Caco-2 (cell line): ENCODE measurements at regions not wholly inside any gene's neighbourhood (a gene's known extent, or its start where the extent isn't known, plus 50 kb on each side); places are given as distances from the start of the nearest gene placed in this dataset.

Experiments
- BruUV-seq: library from RNA; stranded (reverse); fragments of 400-500 nt; replicated peaks from 2 replicates; lab custom pipeline; 2021; lab: Mats Ljungman, UMichigan
- CTCF ChIA-PET: fragments of 300-600 bp; sonication (Branson Sonifier 250); formaldehyde crosslinking; loops from one replicate; lab custom pipeline; 2022; ENCODE audit warnings: antibody characterized with exemption; lab: Charles Lee
- POLR2A ChIA-PET: fragments of 300-600 bp; sonication (Branson Sonifier 250); formaldehyde crosslinking; loops from one replicate; lab custom pipeline; 2022; ENCODE audit warnings: antibody characterized with exemption; lab: Charles Lee
- DNase-seq, 2 experiments: peaks; one replicate each; pipeline versions ENCODE4 v3.0.0 to v3.0.0-alpha.2; 2020 to 2022
- H3K27me3 ChIP-seq: replicated peaks from 2 replicates; pipeline ENCODE4 v1.6.0; 2011; ENCODE audit warnings: low read length; ENCODE audit not compliant: control insufficient read depth, insufficient read depth
- H3K36me3 ChIP-seq: 2 replicates; pipeline ENCODE4 v1.5.1; 2011; ENCODE audit warnings: low read length; ENCODE audit not compliant: control insufficient read depth, insufficient read depth
- H3K4me1 ChIP-seq: fragments of 250-450 bp; sonication (Bioruptor Pico); 2 replicates; pipeline ENCODE4 v1.5.1; 2020; ENCODE audit warnings: mild to moderate bottlenecking
- H3K4me3 ChIP-seq: 2 replicates; pipeline ENCODE4 v1.5.1; 2011; ENCODE audit warnings: low read depth, mild to moderate bottlenecking, control low read depth, low read length
- H3K9me3 ChIP-seq: fragments of 250-450 bp; sonication (Bioruptor Pico); 2 replicates; pipeline ENCODE4 v1.5.1; 2020; ENCODE audit warnings: mild to moderate bottlenecking, moderate library complexity
- H3K27ac Mint-ChIP-seq: one replicate; pipeline ENCODE4 v1.8.0; 2022; ENCODE audit warnings: mixed read lengths; ENCODE audit not compliant: unreplicated experiment
- H3K27me3 Mint-ChIP-seq: one replicate; pipeline ENCODE4 v1.8.0; 2022; ENCODE audit warnings: mixed read lengths; ENCODE audit not compliant: insufficient read depth, unreplicated experiment
- H3K36me3 Mint-ChIP-seq: one replicate; pipeline ENCODE4 v1.8.0; 2022; ENCODE audit warnings: mild to moderate bottlenecking, mixed read lengths; ENCODE audit not compliant: insufficient read depth, unreplicated experiment
- H3K4me1 Mint-ChIP-seq: one replicate; pipeline ENCODE4 v1.8.0; 2022; ENCODE audit warnings: low read depth, mixed read lengths; ENCODE audit not compliant: unreplicated experiment
- H3K4me3 Mint-ChIP-seq: one replicate; pipeline ENCODE4 v1.8.0; 2022; ENCODE audit warnings: mild to moderate bottlenecking, moderate library complexity, mixed read lengths; ENCODE audit not compliant: unreplicated experiment
- H3K9me3 Mint-ChIP-seq: one replicate; pipeline ENCODE4 v1.8.0; 2022; ENCODE audit warnings: mixed read lengths; ENCODE audit not compliant: unreplicated experiment
- CTCF ChIP-seq, 2 experiments: fragments of 200-600 bp in 1 of 2; IDR thresholded peaks; 1 replicate in 1 of 2; 2 replicates in 1 of 2; pipeline versions ENCODE4 v1.5.1 to v1.8.0; 2011 to 2022; ENCODE audit warnings: antibody characterized with exemption in 1 of 2, control low read depth in 1 of 2, inconsistent platforms in 1 of 2, low read depth in 1 of 2, low read length in 1 of 2, mild to moderate bottlenecking in 1 of 2, moderate library complexity in 1 of 2; ENCODE audit not compliant: insufficient read depth in 1 of 2, severe bottlenecking in 1 of 2, unreplicated experiment in 1 of 2
- intact Hi-C: fragments of 100-400 bp; cut with micrococcal nuclease; formaldehyde crosslinking; loops from one replicate; pipeline ENCODE4 v1.10.0; 2022; ENCODE audit not compliant: unreplicated experiment

DNA sequence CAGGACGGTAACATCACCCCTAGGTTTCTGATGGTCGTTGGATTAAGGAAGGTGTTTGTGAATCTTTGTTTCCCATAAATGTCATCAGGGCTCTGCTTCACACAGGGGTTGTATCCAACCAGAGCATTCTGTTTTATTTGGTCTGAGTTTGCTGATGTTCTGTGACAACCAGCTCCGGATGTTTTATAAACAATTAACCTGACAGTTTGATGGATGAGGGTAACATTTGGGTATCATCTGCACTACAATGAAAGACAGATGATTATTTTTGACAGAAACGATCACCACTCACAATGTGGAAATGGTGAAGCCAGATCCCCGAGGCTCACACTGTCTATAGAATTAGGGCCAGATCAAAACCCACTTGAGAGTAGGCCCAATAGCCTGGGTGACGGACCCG, 107.1 kb downstream of the CDC42EP3 start:
- Mint-ChIP-seq H3K27ac (no peak overlapping the region), H3K9me3 (no peaks in the 10 kb centered on the region), H3K4me3 (no peak overlapping the region), H3K4me1 (peaks cover 16% of the 10 kb centered on the region), H3K36me3 (no peaks in the 10 kb centered on the region), H3K27me3 (no peaks in the 10 kb centered on the region)
- Histone ChIP-seq H3K27me3 (no peaks in the 10 kb centered on the region), H3K36me3 (no peaks in the 10 kb centered on the region), H3K9me3 (peaks cover 3% of the 10 kb centered on the region; the same call in 1 of the 2 replicates), H3K4me1 (peaks cover 36% of the 10 kb centered on the region), H3K4me3 (no peak overlapping the region)
- POLR2A ChIA-PET = interaction anchor here (0.6 kb wide), 1 partner anchor 864 kb away, joined by 4 read pairs; no protein-coding TSS in a partner anchor
- BruUV-seq = no TSS peak
- DNase-seq = no peak
- no peak for TF ChIP-seq CTCF (IDR thresholded peaks at IDR 0.05; ENCODE audit: insufficient read depth in 1 of 2, low read depth in 1 of 2, low read length in 1 of 2, severe bottlenecking in 1 of 2, unreplicated experiment in 1 of 2)
- intact Hi-C loops = no loop called here
- CTCF ChIA-PET = no interaction called here

DNA sequence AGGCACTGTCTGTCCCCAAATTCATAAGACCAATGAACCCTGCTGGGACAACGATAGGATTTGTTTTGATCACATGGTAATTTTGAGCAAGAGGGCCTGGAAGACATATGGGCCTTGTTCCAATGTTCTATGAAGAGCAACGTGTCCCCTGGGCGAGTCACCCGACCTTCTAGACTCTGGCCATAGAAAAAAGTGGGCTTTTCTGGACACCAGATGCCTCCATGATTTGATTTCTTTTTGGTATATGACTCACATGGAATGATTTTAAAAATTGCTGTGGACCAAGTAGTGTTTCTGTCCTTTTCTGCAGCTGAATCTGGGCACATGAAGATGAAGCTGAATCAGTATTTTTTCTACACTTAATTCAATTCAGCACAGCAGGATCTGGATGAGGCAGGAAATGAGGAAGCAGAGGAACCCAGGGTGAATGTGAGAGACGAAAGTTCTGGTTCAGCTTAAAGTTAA, 104.9 kb downstream of the CDC42EP3 start:
- DNase-seq = no peak
- ChIA-PET CTCF (no interaction called here), POLR2A (no interaction called here)
- no peak overlapping the region for H3K4me3 ChIP-seq
- H3K9me3 ChIP-seq = peaks cover 3% of the 10 kb centered on the region; the same call in 1 of the 2 replicates
- H3K27me3 Mint-ChIP-seq = no peaks in the 10 kb centered on the region
- H3K36me3 Mint-ChIP-seq = peaks cover 8% of the 10 kb centered on the region
- peaks cover 31% of the 10 kb centered on the region for H3K4me1 Mint-ChIP-seq
- no peak overlapping the region for H3K27ac Mint-ChIP-seq
- TF ChIP-seq CTCF (IDR thresholded peaks at IDR 0.05; ENCODE audit: insufficient read depth in 1 of 2, low read depth in 1 of 2, low read length in 1 of 2, severe bottlenecking in 1 of 2, unreplicated experiment in 1 of 2) = no peak
- intact Hi-C loops = no loop called here
- no peak overlapping the region for H3K4me3 Mint-ChIP-seq
- no peaks in the 10 kb centered on the region for H3K36me3 ChIP-seq
- H3K4me1 ChIP-seq = peaks cover 39% of the 10 kb centered on the region
- no peaks in the 10 kb centered on the region for H3K9me3 Mint-ChIP-seq
- no peaks in the 10 kb centered on the region for H3K27me3 ChIP-seq
- BruUV-seq = no TSS peak

DNA sequence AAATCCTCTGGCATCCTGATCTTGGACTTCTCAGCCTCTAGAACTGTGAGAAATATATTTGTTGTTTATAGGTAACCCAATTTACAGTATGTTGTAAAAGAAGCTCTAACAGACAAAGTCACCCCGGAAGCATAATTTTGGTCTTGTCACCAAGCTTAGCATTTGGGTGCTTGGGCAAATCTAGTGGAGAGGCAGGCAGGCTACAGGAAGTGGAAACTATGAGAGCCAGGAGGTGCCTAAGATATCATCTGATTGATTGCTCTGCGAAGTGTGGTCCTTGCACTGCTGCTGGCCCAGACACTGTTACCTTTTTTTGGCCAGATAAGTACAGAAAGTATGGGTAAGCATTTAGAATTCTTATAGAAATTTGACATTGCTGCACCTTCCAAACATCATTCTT, 102.9 kb downstream of the CDC42EP3 start:
- H3K27ac Mint-ChIP-seq = peak overlapping the region; percentile 92
- Histone ChIP-seq H3K4me3 (no peak overlapping the region), H3K36me3 (no peaks in the 10 kb centered on the region), H3K27me3 (no peaks in the 10 kb centered on the region), H3K9me3 (peaks cover 3% of the 10 kb centered on the region; the same call in 1 of the 2 replicates), H3K4me1 (peaks cover 42% of the 10 kb centered on the region)
- H3K4me1 Mint-ChIP-seq = peaks cover 45% of the 10 kb centered on the region
- CTCF ChIA-PET = no interaction called here
- no TSS peak for BruUV-seq
- TF ChIP-seq CTCF (IDR thresholded peaks at IDR 0.05; ENCODE audit: insufficient read depth in 1 of 2, low read depth in 1 of 2, low read length in 1 of 2, severe bottlenecking in 1 of 2, unreplicated experiment in 1 of 2) = no peak
- peaks cover 8% of the 10 kb centered on the region for H3K36me3 Mint-ChIP-seq
- POLR2A ChIA-PET = no interaction called here
- no peak overlapping the region for H3K4me3 Mint-ChIP-seq
- H3K9me3 Mint-ChIP-seq = no peaks in the 10 kb centered on the region
- DNase-seq = no peak
- no peaks in the 10 kb centered on the region for H3K27me3 Mint-ChIP-seq
- intact Hi-C loops = no loop called here
